ENCODE measurements at regions not wholly inside any gene's neighbourhood (a gene's known extent, or its start where the extent isn't known, plus 50 kb on each side); places are given as distances from the start of the nearest gene placed in this dataset.

- FAIRE-seq (no peak), DNase-seq (ENCODE audit: low read depth, low spot score) (no peak)
- Histone ChIP-seq H3K9me3 (ENCODE audit: control insufficient read depth, low read depth, low read length) (no peaks in the 10 kb centered on the region), H3K27ac (ENCODE audit: control insufficient read depth, insufficient read depth, low read length) (no peak overlapping the region), H2AFZ (ENCODE audit: control insufficient read depth, low read length) (no peak overlapping the region), H3K4me2 (ENCODE audit: control insufficient read depth, extremely low read depth, insufficient read depth, low read depth, low read length) (no peak overlapping the region), H3K4me3 (ENCODE audit: control insufficient read depth in 2 of 3, extremely low read depth in 1 of 3, insufficient read depth in 2 of 3, low read depth in 1 of 3, low read length in 3 of 3) (no peak overlapping the region), H3K9me1 (ENCODE audit: control insufficient read depth, extremely low read depth, insufficient read depth, low read length) (no peaks in the 10 kb centered on the region), H3K79me2 (ENCODE audit: control insufficient read depth, insufficient read depth, low read length) (no peaks in the 10 kb centered on the region), H3K4me1 (ENCODE audit: control insufficient read depth, extremely low read depth, insufficient read depth, low read length) (no peaks in the 10 kb centered on the region), H4K20me1 (ENCODE audit: control insufficient read depth, extremely low read depth, insufficient read depth, low read length) (no peaks in the 10 kb centered on the region), H3K9ac (ENCODE audit: control insufficient read depth, extremely low read depth, insufficient read depth, low read length) (no peak overlapping the region), H3K27me3 (ENCODE audit: control insufficient read depth, extremely low read depth, insufficient read depth, low read length) (no peaks in the 10 kb centered on the region), H3K36me3 (ENCODE audit: control insufficient read depth in 2 of 2, extremely low read depth in 1 of 2, insufficient read depth in 2 of 2, low read length in 2 of 2) (no peaks in the 10 kb centered on the region)
- no peak for TF ChIP-seq CTCF (optimal IDR thresholded peaks at IDR 0.05 in 1 of 3, IDR thresholded peaks at IDR 0.05 in 1 of 3, conservative IDR thresholded peaks at IDR 0.05 in 1 of 3; ENCODE audit: extremely low read depth in 1 of 3, insufficient read depth in 2 of 3, low read length in 3 of 3)
- dilution Hi-C loops (cut with MboI; ENCODE audit: extremely low pct_ligation_motif_present, low sequenced_read_pairs), result no loop called here
These were observed 218.4 kb downstream of the BCAT1 start for GRCh38 chr12:24730489-24730896.

- Histone ChIP-seq H3K4me1 (ENCODE audit: control insufficient read depth, extremely low read depth, insufficient read depth, low read length) (no peaks in the 10 kb centered on the region), H2AFZ (ENCODE audit: control insufficient read depth, low read length) (no peak overlapping the region), H3K9ac (ENCODE audit: control insufficient read depth, extremely low read depth, insufficient read depth, low read length) (no peak overlapping the region), H3K4me2 (ENCODE audit: control insufficient read depth, extremely low read depth, insufficient read depth, low read depth, low read length) (no peak overlapping the region), H3K4me3 (ENCODE audit: control insufficient read depth in 2 of 3, extremely low read depth in 1 of 3, insufficient read depth in 2 of 3, low read depth in 1 of 3, low read length in 3 of 3) (no peak overlapping the region), H3K9me1 (ENCODE audit: control insufficient read depth, extremely low read depth, insufficient read depth, low read length) (no peaks in the 10 kb centered on the region), H4K20me1 (ENCODE audit: control insufficient read depth, extremely low read depth, insufficient read depth, low read length) (no peaks in the 10 kb centered on the region), H3K79me2 (ENCODE audit: control insufficient read depth, insufficient read depth, low read length) (no peaks in the 10 kb centered on the region), H3K27me3 (ENCODE audit: control insufficient read depth, extremely low read depth, insufficient read depth, low read length) (no peaks in the 10 kb centered on the region), H3K9me3 (ENCODE audit: control insufficient read depth, low read depth, low read length) (no peaks in the 10 kb centered on the region), H3K27ac (ENCODE audit: control insufficient read depth, insufficient read depth, low read length) (no peak overlapping the region), H3K36me3 (ENCODE audit: control insufficient read depth in 2 of 2, extremely low read depth in 1 of 2, insufficient read depth in 2 of 2, low read length in 2 of 2) (no peaks in the 10 kb centered on the region)
- dilution Hi-C loops (cut with MboI; ENCODE audit: extremely low pct_ligation_motif_present, low sequenced_read_pairs), result no loop called here
- TF ChIP-seq EZH2 (IDR thresholded peaks at IDR 0.05; ENCODE audit: low read length) (no peak), CTCF (optimal IDR thresholded peaks at IDR 0.05 in 1 of 3, IDR thresholded peaks at IDR 0.05 in 1 of 3, conservative IDR thresholded peaks at IDR 0.05 in 1 of 3; ENCODE audit: extremely low read depth in 1 of 3, insufficient read depth in 2 of 3, low read length in 3 of 3) (no peak)
- DNase-seq (ENCODE audit: low read depth, low spot score), result no peak
- no peak for FAIRE-seq
These were observed 220.1 kb downstream of the BCAT1 start for GRCh38 chr12:24728826-24729225.

Data from keratinocyte (primary cell).